K562 (cell line): ENCODE measurements at regions not wholly inside any gene's neighbourhood (a gene's known extent, or its start where the extent isn't known, plus 50 kb on each side); places are given as distances from the start of the nearest gene placed in this dataset.

ENCODE experiments used
- ARID4B ChIP-seq: sonication (generic); formaldehyde crosslinking; IDR thresholded peaks from 2 replicates; pipeline ENCODE4 v1.8.0; 2022; ENCODE audit warnings: mild to moderate bottlenecking, missing genetic modification reagents
- BRF1 ChIP-seq: IDR thresholded peaks from 3 replicates; pipeline ENCODE4 v1.6.1; 2011; ENCODE audit warnings: borderline replicate concordance, mild to moderate bottlenecking; ENCODE audit not compliant: insufficient read length; ENCODE audit errors: extremely low read depth
- CCNT2 ChIP-seq: IDR thresholded peaks from 2 replicates; pipeline ENCODE4 v1.6.1; 2011; ENCODE audit warnings: borderline replicate concordance, low read depth, mild to moderate bottlenecking, moderate library complexity, mixed read lengths, low read length; ENCODE audit not compliant: insufficient read length; ENCODE audit errors: extremely low read depth
- ESRRA ChIP-seq: fragments of 450-650 bp; IDR thresholded peaks from 2 replicates; pipeline ENCODE4 v1.6.1; 2014; ENCODE audit warnings: low read depth, mild to moderate bottlenecking, moderate library complexity, borderline replicate concordance
- FOXP4 ChIP-seq: sonication (generic); formaldehyde crosslinking; IDR thresholded peaks from 2 replicates; pipeline ENCODE4 v1.8.0; 2022; ENCODE audit warnings: mild to moderate bottlenecking, missing genetic modification reagents, borderline replicate concordance
- NFRKB ChIP-seq: fragments of 450-650 bp; IDR thresholded peaks from 2 replicates; pipeline ENCODE4 v1.6.1; 2016; ENCODE audit warnings: low read depth
- SRSF1 ChIP-seq: fragments of 200-400 bp; formaldehyde crosslinking; IDR thresholded peaks from 2 replicates; pipeline ENCODE4 v1.6.1; 2017; ENCODE audit warnings: mild to moderate bottlenecking, low read depth, low read length, moderate library complexity
- ZC3H8 ChIP-seq: fragments of 450-650 bp; IDR thresholded peaks from 2 replicates; pipeline ENCODE4 v1.6.1; 2017
- ZNF224 ChIP-seq: sonication (generic); formaldehyde crosslinking; IDR thresholded peaks from 2 replicates; pipeline ENCODE4 v1.8.0; 2022; ENCODE audit warnings: mild to moderate bottlenecking, missing genetic modification reagents
- ZNF583 ChIP-seq: fragments of 250-450 bp; sonication (Bioruptor Pico); IDR thresholded peaks from 2 replicates; pipeline ENCODE4 v1.4.0; 2020
- TF ChIP-seq, protein P1 (sequence below), 2 experiments: fragments of 450-650 bp in 1 of 2; sonication (generic) in 1 of 2; formaldehyde crosslinking; conservative IDR thresholded peaks; 2 replicates each; pipeline versions ENCODE4 v1.4.0 to v1.8.1; 2020 to 2022; ENCODE audit warnings: mild to moderate bottlenecking in 1 of 2, missing genetic modification reagents in 1 of 2
- TF ChIP-seq, protein P2 (sequence below): fragments of 250-450 bp; sonication (Bioruptor Pico); IDR thresholded peaks from 2 replicates; pipeline ENCODE4 v1.5.1; 2021; ENCODE audit warnings: mild to moderate bottlenecking
- TF ChIP-seq, protein P3 (sequence below): sonication (generic); formaldehyde crosslinking; IDR thresholded peaks from 2 replicates; pipeline ENCODE4 v1.4.0; 2020; ENCODE audit warnings: mild to moderate bottlenecking, missing genetic modification reagents
- TF ChIP-seq, protein P4 (sequence below): sonication (generic); formaldehyde crosslinking; IDR thresholded peaks from 2 replicates; pipeline ENCODE4 v1.8.1; 2023; ENCODE audit warnings: mild to moderate bottlenecking, missing genetic modification reagents

GRCh38 chr22:22143448-22143847 is 101.1 kb upstream of the VPREB1 start (continued):
- TF ChIP-seq, protein P1, sequence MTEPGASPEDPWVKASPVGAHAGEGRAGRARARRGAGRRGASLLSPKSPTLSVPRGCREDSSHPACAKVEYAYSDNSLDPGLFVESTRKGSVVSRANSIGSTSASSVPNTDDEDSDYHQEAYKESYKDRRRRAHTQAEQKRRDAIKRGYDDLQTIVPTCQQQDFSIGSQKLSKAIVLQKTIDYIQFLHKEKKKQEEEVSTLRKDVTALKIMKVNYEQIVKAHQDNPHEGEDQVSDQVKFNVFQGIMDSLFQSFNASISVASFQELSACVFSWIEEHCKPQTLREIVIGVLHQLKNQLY (CRISPR knock-in tag; conservative IDR thresholded peaks at IDR 0.05), result peak in 1 of 2 experiments; percentile 62; a peak in 1 of 4 replicates
- TF ChIP-seq CCNT2, result no peak
- TF ChIP-seq, protein P2, sequence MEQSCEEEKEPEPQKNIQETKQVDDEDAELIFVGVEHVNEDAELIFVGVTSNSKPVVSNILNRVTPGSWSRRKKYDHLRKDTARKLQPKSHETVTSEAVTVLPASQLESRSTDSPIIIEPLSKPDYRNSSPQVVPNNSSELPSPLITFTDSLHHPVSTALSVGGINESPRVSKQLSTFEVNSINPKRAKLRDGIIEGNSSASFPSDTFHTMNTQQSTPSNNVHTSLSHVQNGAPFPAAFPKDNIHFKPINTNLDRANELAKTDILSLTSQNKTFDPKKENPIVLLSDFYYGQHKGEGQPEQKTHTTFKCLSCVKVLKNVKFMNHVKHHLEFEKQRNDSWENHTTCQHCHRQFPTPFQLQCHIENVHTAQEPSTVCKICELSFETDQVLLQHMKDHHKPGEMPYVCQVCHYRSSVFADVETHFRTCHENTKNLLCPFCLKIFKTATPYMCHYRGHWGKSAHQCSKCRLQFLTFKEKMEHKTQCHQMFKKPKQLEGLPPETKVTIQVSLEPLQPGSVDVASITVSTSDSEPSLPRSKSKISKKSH (CRISPR knock-in tag), result no peak
- TF ChIP-seq FOXP4 (CRISPR knock-in tag), result no peak
- TF ChIP-seq, protein P3, sequence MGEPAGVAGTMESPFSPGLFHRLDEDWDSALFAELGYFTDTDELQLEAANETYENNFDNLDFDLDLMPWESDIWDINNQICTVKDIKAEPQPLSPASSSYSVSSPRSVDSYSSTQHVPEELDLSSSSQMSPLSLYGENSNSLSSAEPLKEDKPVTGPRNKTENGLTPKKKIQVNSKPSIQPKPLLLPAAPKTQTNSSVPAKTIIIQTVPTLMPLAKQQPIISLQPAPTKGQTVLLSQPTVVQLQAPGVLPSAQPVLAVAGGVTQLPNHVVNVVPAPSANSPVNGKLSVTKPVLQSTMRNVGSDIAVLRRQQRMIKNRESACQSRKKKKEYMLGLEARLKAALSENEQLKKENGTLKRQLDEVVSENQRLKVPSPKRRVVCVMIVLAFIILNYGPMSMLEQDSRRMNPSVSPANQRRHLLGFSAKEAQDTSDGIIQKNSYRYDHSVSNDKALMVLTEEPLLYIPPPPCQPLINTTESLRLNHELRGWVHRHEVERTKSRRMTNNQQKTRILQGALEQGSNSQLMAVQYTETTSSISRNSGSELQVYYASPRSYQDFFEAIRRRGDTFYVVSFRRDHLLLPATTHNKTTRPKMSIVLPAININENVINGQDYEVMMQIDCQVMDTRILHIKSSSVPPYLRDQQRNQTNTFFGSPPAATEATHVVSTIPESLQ (CRISPR knock-in tag), result no peak
- TF ChIP-seq ARID4B (CRISPR knock-in tag), result no peak
- TF ChIP-seq, protein P4, sequence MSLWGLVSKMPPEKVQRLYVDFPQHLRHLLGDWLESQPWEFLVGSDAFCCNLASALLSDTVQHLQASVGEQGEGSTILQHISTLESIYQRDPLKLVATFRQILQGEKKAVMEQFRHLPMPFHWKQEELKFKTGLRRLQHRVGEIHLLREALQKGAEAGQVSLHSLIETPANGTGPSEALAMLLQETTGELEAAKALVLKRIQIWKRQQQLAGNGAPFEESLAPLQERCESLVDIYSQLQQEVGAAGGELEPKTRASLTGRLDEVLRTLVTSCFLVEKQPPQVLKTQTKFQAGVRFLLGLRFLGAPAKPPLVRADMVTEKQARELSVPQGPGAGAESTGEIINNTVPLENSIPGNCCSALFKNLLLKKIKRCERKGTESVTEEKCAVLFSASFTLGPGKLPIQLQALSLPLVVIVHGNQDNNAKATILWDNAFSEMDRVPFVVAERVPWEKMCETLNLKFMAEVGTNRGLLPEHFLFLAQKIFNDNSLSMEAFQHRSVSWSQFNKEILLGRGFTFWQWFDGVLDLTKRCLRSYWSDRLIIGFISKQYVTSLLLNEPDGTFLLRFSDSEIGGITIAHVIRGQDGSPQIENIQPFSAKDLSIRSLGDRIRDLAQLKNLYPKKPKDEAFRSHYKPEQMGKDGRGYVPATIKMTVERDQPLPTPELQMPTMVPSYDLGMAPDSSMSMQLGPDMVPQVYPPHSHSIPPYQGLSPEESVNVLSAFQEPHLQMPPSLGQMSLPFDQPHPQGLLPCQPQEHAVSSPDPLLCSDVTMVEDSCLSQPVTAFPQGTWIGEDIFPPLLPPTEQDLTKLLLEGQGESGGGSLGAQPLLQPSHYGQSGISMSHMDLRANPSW (CRISPR knock-in tag), result peak; percentile 87; the same call in 1 of the 2 replicates
- TF ChIP-seq BRF1, result no peak
- no peak for TF ChIP-seq SRSF1
- TF ChIP-seq ESRRA, result no peak
- TF ChIP-seq NFRKB, result no peak
- TF ChIP-seq ZC3H8, result no peak
- TF ChIP-seq ZNF224 (CRISPR knock-in tag), result peak; percentile 47; the same call in 1 of the 2 replicates
- TF ChIP-seq ZNF583 (CRISPR knock-in tag), result no peak
